ENCODE measurements at regions not wholly inside any gene's neighbourhood (a gene's known extent, or its start where the extent isn't known, plus 50 kb on each side); places are given as distances from the start of the nearest gene placed in this dataset.

DNA sequence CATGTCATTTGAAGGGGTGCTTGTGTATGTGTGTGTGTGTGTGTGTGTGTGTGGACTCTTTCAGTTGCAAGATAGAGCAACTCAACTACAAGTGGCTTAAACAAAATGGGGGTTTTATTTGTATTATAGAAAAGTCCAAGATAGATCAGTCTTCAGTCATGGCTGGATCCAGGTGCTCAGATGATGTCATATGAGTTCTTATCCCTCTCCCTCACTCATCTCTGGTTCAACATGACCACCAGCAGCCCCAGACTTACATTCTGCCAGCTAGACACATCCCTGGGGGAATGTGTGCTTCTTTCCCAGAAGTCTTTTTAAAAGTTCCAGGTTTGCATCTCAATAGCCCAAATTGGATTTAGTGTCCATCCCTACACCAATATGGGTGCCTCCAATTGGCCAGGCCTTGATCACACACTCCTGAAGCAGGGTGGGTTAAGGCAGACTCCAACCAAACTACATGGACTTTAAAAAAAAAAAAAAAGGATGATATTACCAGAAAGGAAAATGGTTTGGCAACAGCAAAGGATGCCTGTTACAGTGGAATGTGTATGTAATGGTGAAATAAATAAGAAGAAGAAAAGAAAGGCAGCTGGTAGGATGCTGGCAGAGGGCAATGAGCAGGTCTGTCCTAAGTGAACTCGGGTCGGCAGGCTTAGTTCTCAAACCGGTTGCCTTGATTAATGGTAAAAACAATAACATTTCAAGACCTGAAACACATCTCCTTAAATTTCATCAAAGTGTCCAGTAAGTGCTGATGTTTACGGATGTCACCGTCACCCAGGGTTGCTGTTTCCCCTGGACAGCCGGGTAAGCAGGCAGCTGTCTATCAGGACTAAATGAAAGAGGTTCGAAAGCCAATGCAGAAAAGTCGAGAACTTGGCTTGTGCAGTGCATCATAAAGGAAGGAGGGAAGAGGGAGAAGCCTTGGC lies 107.7 kb downstream of the SMIM20 start:
- TF ChIP-seq FOXA1 (IDR thresholded peaks at IDR 0.05): no peak
- no peak for TF ChIP-seq HNF4G (IDR thresholded peaks at IDR 0.05)
- no peak for TF ChIP-seq SP1 (IDR thresholded peaks at IDR 0.05)
- no peak for TF ChIP-seq FOXA2 (IDR thresholded peaks at IDR 0.05)
- TF ChIP-seq HNF4A (conservative IDR thresholded peaks at IDR 0.05): no peak
- TF ChIP-seq RXRA (IDR thresholded peaks at IDR 0.05): no peak
- H3K9ac ChIP-seq (ENCODE audit: low read depth in 1 of 2, low read length in 2 of 2): no peak overlapping the region
- WGBS: 38% methylated on average over 8 of the region's 8 CpGs

GRCh38 chr4:26022346-26023202 lies 108.6 kb downstream of the SMIM20 start:
- no peak for TF ChIP-seq CTCF (IDR thresholded peaks at IDR 0.05; ENCODE audit: low read depth, low read length, missing input control)
- peak; percentile 80 to 83 for TF ChIP-seq JUND (IDR thresholded peaks at IDR 0.05)
- TF ChIP-seq SP1 (IDR thresholded peaks at IDR 0.05): no peak
- peak in 1 of 2 donors; percentile 4 for TF ChIP-seq RXRA (IDR thresholded peaks at IDR 0.05)
- TF ChIP-seq RAD21 (IDR thresholded peaks at IDR 0.05): no peak
- TF ChIP-seq TAF1 (conservative IDR thresholded peaks at IDR 0.05): no peak
- peak in 1 of 2 donors; percentile 26 for TF ChIP-seq HNF4A (conservative IDR thresholded peaks at IDR 0.05)
- no peak for TF ChIP-seq FOXA1 (IDR thresholded peaks at IDR 0.05)
- TF ChIP-seq EGR1 (IDR thresholded peaks at IDR 0.05; ENCODE audit: low read depth in 2 of 2): no peak
- no peak for DNase-seq (ENCODE audit: low spot score)
- Histone ChIP-seq H3K36me3 (ENCODE audit: control insufficient read depth in 4 of 4, insufficient read depth in 3 of 4, low read depth in 1 of 4, low read length in 3 of 4) (no peaks in the 10 kb centered on the region), H3K4me1 (ENCODE audit: control insufficient read depth in 4 of 4, insufficient read depth in 4 of 4, low read length in 3 of 4) (peaks cover 5 to 13% (median 7%) of the 10 kb centered on the region in 4 donors), H3K9me3 (ENCODE audit: control insufficient read depth in 4 of 4, low read length in 3 of 4) (no peaks in the 10 kb centered on the region), H3K27me3 (ENCODE audit: control insufficient read depth in 4 of 4, insufficient read depth in 4 of 4, low read length in 3 of 4) (peaks cover 0 to 4% (median 0%) of the 10 kb centered on the region in 4 donors), H3K9ac (ENCODE audit: low read depth in 1 of 2, low read length in 2 of 2) (no peak overlapping the region), H3K27ac (ENCODE audit: low read depth in 1 of 2, low read length in 2 of 2) (no peak overlapping the region), H3K4me3 (ENCODE audit: low read depth in 1 of 3, low read length in 3 of 3) (no peak overlapping the region)
- 36% methylated on average over 7 of the region's 7 CpGs for WGBS

More for the DNA sequence above, 107.7 kb downstream of the SMIM20 start:
- peaks cover 5 to 13% (median 7%) of the 10 kb centered on the region in 4 donors for H3K4me1 ChIP-seq (ENCODE audit: control insufficient read depth in 4 of 4, insufficient read depth in 4 of 4, low read length in 3 of 4)
- no peaks in the 10 kb centered on the region for H3K9me3 ChIP-seq (ENCODE audit: control insufficient read depth in 4 of 4, low read length in 3 of 4)
- peaks cover 0 to 4% (median 0%) of the 10 kb centered on the region in 4 donors for H3K27me3 ChIP-seq (ENCODE audit: control insufficient read depth in 4 of 4, insufficient read depth in 4 of 4, low read length in 3 of 4)
- no peak overlapping the region for H3K27ac ChIP-seq (ENCODE audit: low read depth in 1 of 2, low read length in 2 of 2)
- H3K4me3 ChIP-seq (ENCODE audit: low read depth in 1 of 3, low read length in 3 of 3): no peak overlapping the region
- H3K36me3 ChIP-seq (ENCODE audit: control insufficient read depth in 4 of 4, insufficient read depth in 3 of 4, low read depth in 1 of 4, low read length in 3 of 4): no peaks in the 10 kb centered on the region
- DNase-seq (ENCODE audit: low spot score): no peak

- no peak for DNase-seq (ENCODE audit: low spot score)
- H3K4me1 ChIP-seq (ENCODE audit: control insufficient read depth in 4 of 4, insufficient read depth in 4 of 4, low read length in 3 of 4): peaks cover 5 to 13% (median 7%) of the 10 kb centered on the region in 4 donors
- H3K27me3 ChIP-seq (ENCODE audit: control insufficient read depth in 4 of 4, insufficient read depth in 4 of 4, low read length in 3 of 4): peaks cover 0 to 4% (median 0%) of the 10 kb centered on the region in 4 donors
- H3K27ac ChIP-seq (ENCODE audit: low read depth in 1 of 2, low read length in 2 of 2): no peak overlapping the region
- no peak overlapping the region for H3K9ac ChIP-seq (ENCODE audit: low read depth in 1 of 2, low read length in 2 of 2)
- 44% methylated on average over 11 of the region's 11 CpGs for WGBS
- H3K4me3 ChIP-seq (ENCODE audit: low read depth in 1 of 3, low read length in 3 of 3): no peak overlapping the region
- no peaks in the 10 kb centered on the region for H3K9me3 ChIP-seq (ENCODE audit: control insufficient read depth in 4 of 4, low read length in 3 of 4)
- H3K36me3 ChIP-seq (ENCODE audit: control insufficient read depth in 4 of 4, insufficient read depth in 3 of 4, low read depth in 1 of 4, low read length in 3 of 4): no peaks in the 10 kb centered on the region
- TF ChIP-seq SP1 (IDR thresholded peaks at IDR 0.05) (no peak), REST (IDR thresholded peaks at IDR 0.05) (no peak), EGR1 (IDR thresholded peaks at IDR 0.05; ENCODE audit: low read depth in 2 of 2) (no peak), YY1 (IDR thresholded peaks at IDR 0.05) (no peak)
- TF ChIP-seq, protein P1, sequence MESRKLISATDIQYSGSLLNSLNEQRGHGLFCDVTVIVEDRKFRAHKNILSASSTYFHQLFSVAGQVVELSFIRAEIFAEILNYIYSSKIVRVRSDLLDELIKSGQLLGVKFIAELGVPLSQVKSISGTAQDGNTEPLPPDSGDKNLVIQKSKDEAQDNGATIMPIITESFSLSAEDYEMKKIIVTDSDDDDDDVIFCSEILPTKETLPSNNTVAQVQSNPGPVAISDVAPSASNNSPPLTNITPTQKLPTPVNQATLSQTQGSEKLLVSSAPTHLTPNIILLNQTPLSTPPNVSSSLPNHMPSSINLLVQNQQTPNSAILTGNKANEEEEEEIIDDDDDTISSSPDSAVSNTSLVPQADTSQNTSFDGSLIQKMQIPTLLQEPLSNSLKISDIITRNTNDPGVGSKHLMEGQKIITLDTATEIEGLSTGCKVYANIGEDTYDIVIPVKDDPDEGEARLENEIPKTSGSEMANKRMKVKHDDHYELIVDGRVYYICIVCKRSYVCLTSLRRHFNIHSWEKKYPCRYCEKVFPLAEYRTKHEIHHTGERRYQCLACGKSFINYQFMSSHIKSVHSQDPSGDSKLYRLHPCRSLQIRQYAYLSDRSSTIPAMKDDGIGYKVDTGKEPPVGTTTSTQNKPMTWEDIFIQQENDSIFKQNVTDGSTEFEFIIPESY (IDR thresholded peaks at IDR 0.05): no peak
These were observed 109.4 kb downstream of the SMIM20 start for GRCh38 chr4:26023203-26023972.

All from liver (tissue), 8 donors.